Stimulated activated naive CD8-positive, alpha-beta T cell treated with anti-CD3 and anti-CD28 coated beads, Interleukin-15, Interleukin-2, amounts not matched to agents 100 ng/mL and 50 ng/mL, for 24 hours (primary cell): ENCODE measurements at regions not wholly inside any gene's neighbourhood (a gene's known extent, or its start where the extent isn't known, plus 50 kb on each side); places are given as distances from the start of the nearest gene placed in this dataset.
"Not testable (repeated sequence)": the region's sequence is repeated elsewhere in the genome, so short reads cannot be mapped to it uniquely, and the experiment has no call there.

Experiments used
- H3K27ac Mint-ChIP-seq: one replicate; pipeline ENCODE4 v1.8.0; 2021; ENCODE audit warnings: mild to moderate bottlenecking, mixed read lengths
- H3K27me3 Mint-ChIP-seq: one replicate; pipeline ENCODE4 v1.8.0; 2021; ENCODE audit warnings: mixed read lengths
- H3K36me3 Mint-ChIP-seq: one replicate; pipeline ENCODE4 v1.8.0; 2021; ENCODE audit warnings: low read depth, mixed read lengths
- H3K4me1 Mint-ChIP-seq: one replicate; pipeline ENCODE4 v1.8.0; 2021; ENCODE audit warnings: low read depth, mixed read lengths
- H3K4me3 Mint-ChIP-seq: one replicate; pipeline ENCODE4 v1.8.0; 2021; ENCODE audit warnings: mild to moderate bottlenecking, mixed read lengths
- H3K9me3 Mint-ChIP-seq: one replicate; pipeline ENCODE4 v1.8.0; 2021; ENCODE audit warnings: mixed read lengths

GRCh38 chr21:9883047-9883446 is 638.3 kb upstream of the TPTE start:
- not testable (repeated sequence) for H3K4me3 Mint-ChIP-seq, H3K36me3 Mint-ChIP-seq, H3K4me1 Mint-ChIP-seq, H3K27ac Mint-ChIP-seq, H3K27me3 Mint-ChIP-seq
- peaks cover 11% of the 10 kb centered on the region for H3K9me3 Mint-ChIP-seq

GRCh38 chr21:9883571-9884282 is 637.7 kb upstream of the TPTE start:
- not testable (repeated sequence) for H3K27ac Mint-ChIP-seq, H3K4me3 Mint-ChIP-seq, H3K36me3 Mint-ChIP-seq, H3K27me3 Mint-ChIP-seq, H3K4me1 Mint-ChIP-seq
- H3K9me3 Mint-ChIP-seq: peaks cover 11% of the 10 kb centered on the region

- H3K9me3 Mint-ChIP-seq, H3K27me3 Mint-ChIP-seq, H3K4me1 Mint-ChIP-seq, H3K4me3 Mint-ChIP-seq, H3K36me3 Mint-ChIP-seq, H3K27ac Mint-ChIP-seq: not testable (repeated sequence)
Measured at GRCh38 chr21:9888500-9888899, 632.9 kb upstream of the TPTE start.

- H3K4me3 Mint-ChIP-seq, H3K27ac Mint-ChIP-seq, H3K9me3 Mint-ChIP-seq, H3K27me3 Mint-ChIP-seq, H3K36me3 Mint-ChIP-seq, H3K4me1 Mint-ChIP-seq: not testable (repeated sequence)
Measured at GRCh38 chr21:9903579-9903978, 617.8 kb upstream of the TPTE start.

- not testable (repeated sequence) for H3K27me3 Mint-ChIP-seq, H3K27ac Mint-ChIP-seq, H3K4me3 Mint-ChIP-seq, H3K36me3 Mint-ChIP-seq, H3K4me1 Mint-ChIP-seq
- peaks cover 16% of the 10 kb centered on the region for H3K9me3 Mint-ChIP-seq
Measured at GRCh38 chr21:9914135-9914534, 607.2 kb upstream of the TPTE start.

GRCh38 chr21:9919446-9919845 is 601.9 kb upstream of the TPTE start:
- H3K27me3 Mint-ChIP-seq, H3K4me3 Mint-ChIP-seq, H3K36me3 Mint-ChIP-seq, H3K27ac Mint-ChIP-seq, H3K4me1 Mint-ChIP-seq: not testable (repeated sequence)
- peaks cover 14% of the 10 kb centered on the region for H3K9me3 Mint-ChIP-seq

GRCh38 chr21:9943639-9944038 is 577.7 kb upstream of the TPTE start:
- not testable (repeated sequence) for H3K4me3 Mint-ChIP-seq, H3K4me1 Mint-ChIP-seq, H3K27me3 Mint-ChIP-seq, H3K27ac Mint-ChIP-seq, H3K36me3 Mint-ChIP-seq
- peaks cover 37% of the 10 kb centered on the region for H3K9me3 Mint-ChIP-seq

GRCh38 chr21:9946057-9946456 is 575.3 kb upstream of the TPTE start:
- H3K4me3 Mint-ChIP-seq, H3K27ac Mint-ChIP-seq, H3K36me3 Mint-ChIP-seq, H3K4me1 Mint-ChIP-seq, H3K27me3 Mint-ChIP-seq: not testable (repeated sequence)
- peaks cover 39% of the 10 kb centered on the region for H3K9me3 Mint-ChIP-seq

- H3K4me1 Mint-ChIP-seq, H3K4me3 Mint-ChIP-seq, H3K27me3 Mint-ChIP-seq, H3K36me3 Mint-ChIP-seq, H3K27ac Mint-ChIP-seq: not testable (repeated sequence)
- H3K9me3 Mint-ChIP-seq: peaks cover 37% of the 10 kb centered on the region
Measured at GRCh38 chr21:9949510-9950289, 571.7 kb upstream of the TPTE start.

GRCh38 chr21:9950363-9950762 is 571.0 kb upstream of the TPTE start:
- H3K4me3 Mint-ChIP-seq, H3K27ac Mint-ChIP-seq, H3K4me1 Mint-ChIP-seq, H3K27me3 Mint-ChIP-seq, H3K36me3 Mint-ChIP-seq: not testable (repeated sequence)
- peaks cover 32% of the 10 kb centered on the region for H3K9me3 Mint-ChIP-seq

GRCh38 chr21:9958791-9959190 is 562.6 kb upstream of the TPTE start:
- H3K27me3 Mint-ChIP-seq, H3K36me3 Mint-ChIP-seq, H3K9me3 Mint-ChIP-seq, H3K4me1 Mint-ChIP-seq, H3K4me3 Mint-ChIP-seq, H3K27ac Mint-ChIP-seq: not testable (repeated sequence)

- not testable (repeated sequence) for H3K27ac Mint-ChIP-seq, H3K4me3 Mint-ChIP-seq, H3K4me1 Mint-ChIP-seq, H3K36me3 Mint-ChIP-seq, H3K9me3 Mint-ChIP-seq, H3K27me3 Mint-ChIP-seq
Measured at GRCh38 chr21:9959220-9959964, 562.0 kb upstream of the TPTE start.

GRCh38 chr21:9969399-9969798 is 552.0 kb upstream of the TPTE start:
- H3K36me3 Mint-ChIP-seq, H3K4me1 Mint-ChIP-seq, H3K27ac Mint-ChIP-seq, H3K27me3 Mint-ChIP-seq, H3K4me3 Mint-ChIP-seq: not testable (repeated sequence)
- peaks cover 24% of the 10 kb centered on the region for H3K9me3 Mint-ChIP-seq

- not testable (repeated sequence) for H3K27me3 Mint-ChIP-seq, H3K4me1 Mint-ChIP-seq, H3K4me3 Mint-ChIP-seq, H3K36me3 Mint-ChIP-seq, H3K27ac Mint-ChIP-seq
- peaks cover 18% of the 10 kb centered on the region for H3K9me3 Mint-ChIP-seq
Measured at GRCh38 chr21:9972018-9972417, 549.4 kb upstream of the TPTE start.

- peaks cover 24% of the 10 kb centered on the region for H3K9me3 Mint-ChIP-seq
- not testable (repeated sequence) for H3K4me1 Mint-ChIP-seq, H3K27ac Mint-ChIP-seq, H3K4me3 Mint-ChIP-seq, H3K27me3 Mint-ChIP-seq, H3K36me3 Mint-ChIP-seq
Measured at GRCh38 chr21:9978371-9978770, 543.0 kb upstream of the TPTE start.
